Thoracic aorta (tissue), 2 donors: ENCODE measurements at regions not wholly inside any gene's neighbourhood (a gene's known extent, or its start where the extent isn't known, plus 50 kb on each side); places are given as distances from the start of the nearest gene placed in this dataset.

Source experiments
- ATAC-seq: fragments of 150-250 bp; one replicate; pipeline ENCODE4 v1.8.0; 2017; ENCODE audit warnings: low read depth; ENCODE audit not compliant: insufficient number of reproducible peaks, low FRiP score
- DNase-seq: peaks from one replicate; pipeline ENCODE4 v3.0.0-alpha.2; 2020; ENCODE audit warnings: low spot score
- H3K27ac ChIP-seq, 2 donors: fragments of 200-600 bp; sonication (generic); 1 replicate in 1 of 2; 2 replicates in 1 of 2; pipeline ENCODE4 v1.5.1; 2016; ENCODE audit warnings: mild to moderate bottlenecking in 2 of 2, moderate library complexity in 2 of 2
- H3K27me3 ChIP-seq: fragments of 200-600 bp; sonication (generic); replicated peaks from 2 replicates; pipeline ENCODE4 v1.6.0; 2016; ENCODE audit warnings: mild to moderate bottlenecking; ENCODE audit not compliant: insufficient read depth
- H3K36me3 ChIP-seq: fragments of 200-600 bp; sonication (generic); one replicate; pipeline ENCODE4 v1.5.1; 2016
- H3K4me1 ChIP-seq, 2 donors: fragments of 200-600 bp; sonication (generic); 1 replicate in 1 of 2; 2 replicates in 1 of 2; pipeline versions ENCODE4 v1.5.1 to v1.6.0; 2016; ENCODE audit warnings: low read depth in 2 of 2, mild to moderate bottlenecking in 1 of 2; ENCODE audit not compliant: control insufficient read depth in 1 of 2
- H3K4me3 ChIP-seq: fragments of 200-600 bp; sonication (generic); 2 replicates; pipeline ENCODE4 v1.5.1; 2016; ENCODE audit warnings: mild to moderate bottlenecking
- H3K9me3 ChIP-seq: fragments of 200-600 bp; sonication (generic); 2 replicates; pipeline ENCODE4 v1.5.1; 2016
- TF ChIP-seq, protein P1 (sequence below): fragments of 200-600 bp; sonication (generic); IDR thresholded peaks from one replicate; pipeline ENCODE4 v1.5.1; 2019; ENCODE audit warnings: antibody characterized with exemption

DNA sequence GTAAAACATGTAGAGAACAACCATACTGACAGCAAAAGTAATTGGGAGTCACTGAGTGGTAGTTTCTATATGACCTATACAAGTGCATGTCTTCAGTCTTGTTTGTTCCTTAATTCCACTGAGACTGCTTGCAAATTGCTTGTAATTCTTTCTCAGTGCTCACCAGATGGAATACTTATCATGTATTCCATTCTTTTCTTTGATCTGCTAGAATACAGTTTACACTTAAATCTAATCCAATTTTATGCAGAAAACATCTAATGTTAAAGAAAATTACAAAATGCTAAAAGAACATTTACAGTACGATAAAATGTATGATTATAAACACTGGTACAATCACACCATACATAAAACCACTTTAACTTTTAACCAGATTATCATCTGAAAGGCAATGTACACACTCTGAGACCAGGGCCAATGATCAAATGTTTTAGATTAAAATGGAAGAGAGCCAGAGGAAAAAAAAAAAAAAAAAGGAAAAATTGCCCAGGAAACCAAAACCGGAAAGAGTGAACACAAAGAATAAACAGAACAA lies 741.4 kb downstream of the FAT4 start:
- Histone ChIP-seq H3K27me3 (no peaks in the 10 kb centered on the region), H3K4me1 (peaks cover 0 to 6% of the 10 kb centered on the region in 2 donors), H3K4me3 (no peak overlapping the region), H3K9me3 (no peaks in the 10 kb centered on the region), H3K27ac (no peak overlapping the region), H3K36me3 (no peaks in the 10 kb centered on the region)
- TF ChIP-seq, protein P1, sequence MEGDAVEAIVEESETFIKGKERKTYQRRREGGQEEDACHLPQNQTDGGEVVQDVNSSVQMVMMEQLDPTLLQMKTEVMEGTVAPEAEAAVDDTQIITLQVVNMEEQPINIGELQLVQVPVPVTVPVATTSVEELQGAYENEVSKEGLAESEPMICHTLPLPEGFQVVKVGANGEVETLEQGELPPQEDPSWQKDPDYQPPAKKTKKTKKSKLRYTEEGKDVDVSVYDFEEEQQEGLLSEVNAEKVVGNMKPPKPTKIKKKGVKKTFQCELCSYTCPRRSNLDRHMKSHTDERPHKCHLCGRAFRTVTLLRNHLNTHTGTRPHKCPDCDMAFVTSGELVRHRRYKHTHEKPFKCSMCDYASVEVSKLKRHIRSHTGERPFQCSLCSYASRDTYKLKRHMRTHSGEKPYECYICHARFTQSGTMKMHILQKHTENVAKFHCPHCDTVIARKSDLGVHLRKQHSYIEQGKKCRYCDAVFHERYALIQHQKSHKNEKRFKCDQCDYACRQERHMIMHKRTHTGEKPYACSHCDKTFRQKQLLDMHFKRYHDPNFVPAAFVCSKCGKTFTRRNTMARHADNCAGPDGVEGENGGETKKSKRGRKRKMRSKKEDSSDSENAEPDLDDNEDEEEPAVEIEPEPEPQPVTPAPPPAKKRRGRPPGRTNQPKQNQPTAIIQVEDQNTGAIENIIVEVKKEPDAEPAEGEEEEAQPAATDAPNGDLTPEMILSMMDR, result no peak
- DNase-seq (no peak), ATAC-seq (no peak)

DNA sequence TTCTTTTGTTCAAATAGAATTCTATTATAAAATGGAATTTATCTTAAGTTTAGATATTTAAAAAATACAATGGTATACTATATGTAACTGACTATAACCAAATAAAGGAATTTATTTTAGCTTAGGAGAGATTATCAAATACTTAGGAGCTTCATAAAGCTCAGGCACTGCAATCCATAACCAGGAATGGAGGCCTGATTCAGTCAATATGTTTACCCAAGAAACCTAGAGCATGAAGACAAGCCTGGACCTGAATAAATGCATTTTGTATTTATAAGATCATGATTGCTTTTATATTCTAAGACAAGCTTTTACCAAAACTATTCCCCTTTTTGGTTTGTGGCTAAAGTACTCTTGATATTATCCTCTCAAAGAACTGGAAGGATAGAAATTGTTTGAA lies 742.6 kb downstream of the FAT4 start:
- TF ChIP-seq, protein P1, result no peak
- no peaks in the 10 kb centered on the region for H3K4me1 ChIP-seq
- no peaks in the 10 kb centered on the region for H3K36me3 ChIP-seq
- no peaks in the 10 kb centered on the region for H3K27me3 ChIP-seq
- H3K4me3 ChIP-seq, result no peak overlapping the region
- ATAC-seq, result no peak
- H3K27ac ChIP-seq, result no peak overlapping the region
- no peaks in the 10 kb centered on the region for H3K9me3 ChIP-seq
- no peak for DNase-seq

DNA sequence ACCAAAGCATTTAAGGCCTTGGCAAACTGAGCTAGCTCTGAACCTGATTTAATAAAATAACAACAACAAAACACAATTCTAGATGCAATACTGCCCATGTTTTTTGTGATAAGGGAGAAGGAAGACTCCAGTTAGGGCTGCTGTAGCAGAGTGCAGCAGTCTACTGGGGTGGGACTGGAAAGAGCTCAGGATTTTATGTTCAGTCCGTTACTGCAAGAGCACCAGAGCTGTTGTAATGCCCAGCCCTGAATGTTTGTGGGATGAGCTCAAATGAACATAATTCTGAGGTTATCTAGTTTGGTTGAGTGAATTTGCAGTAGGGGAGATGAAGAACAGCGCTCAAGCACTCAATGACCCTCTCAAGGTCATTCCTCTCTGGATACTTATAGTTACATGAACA lies 743.8 kb downstream of the FAT4 start:
- Histone ChIP-seq H3K4me1 (no peaks in the 10 kb centered on the region), H3K27ac (no peak overlapping the region), H3K4me3 (no peak overlapping the region), H3K9me3 (no peaks in the 10 kb centered on the region), H3K27me3 (no peaks in the 10 kb centered on the region), H3K36me3 (no peaks in the 10 kb centered on the region)
- ATAC-seq, result no peak
- TF ChIP-seq, protein P1, result no peak
- no peak for DNase-seq

DNA sequence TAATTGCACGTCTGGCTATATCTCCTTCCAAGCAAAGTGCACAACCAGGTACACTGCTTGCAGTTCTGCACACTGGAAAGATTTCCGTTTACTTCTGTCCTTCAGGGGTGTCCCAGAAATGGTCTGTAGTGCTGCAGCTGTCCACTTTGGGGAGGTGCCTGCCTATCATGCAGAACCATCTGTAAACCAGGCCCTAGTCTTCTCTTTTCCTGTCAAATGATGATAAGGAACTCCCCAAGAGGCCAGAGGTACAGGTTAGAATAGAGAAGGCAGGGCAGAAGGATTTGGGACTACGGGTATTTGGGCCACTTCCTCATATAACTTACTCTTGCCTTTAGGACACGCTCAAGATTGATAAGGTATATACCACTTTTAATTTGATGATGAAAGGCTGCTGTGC lies 746.9 kb downstream of the FAT4 start:
- TF ChIP-seq, protein P1, result no peak
- no peak for ATAC-seq
- H3K4me1 ChIP-seq, result no peaks in the 10 kb centered on the region
- no peak overlapping the region for H3K27ac ChIP-seq
- no peak for DNase-seq
- no peak overlapping the region for H3K4me3 ChIP-seq
- no peaks in the 10 kb centered on the region for H3K36me3 ChIP-seq
- no peaks in the 10 kb centered on the region for H3K27me3 ChIP-seq
- no peaks in the 10 kb centered on the region for H3K9me3 ChIP-seq

DNA sequence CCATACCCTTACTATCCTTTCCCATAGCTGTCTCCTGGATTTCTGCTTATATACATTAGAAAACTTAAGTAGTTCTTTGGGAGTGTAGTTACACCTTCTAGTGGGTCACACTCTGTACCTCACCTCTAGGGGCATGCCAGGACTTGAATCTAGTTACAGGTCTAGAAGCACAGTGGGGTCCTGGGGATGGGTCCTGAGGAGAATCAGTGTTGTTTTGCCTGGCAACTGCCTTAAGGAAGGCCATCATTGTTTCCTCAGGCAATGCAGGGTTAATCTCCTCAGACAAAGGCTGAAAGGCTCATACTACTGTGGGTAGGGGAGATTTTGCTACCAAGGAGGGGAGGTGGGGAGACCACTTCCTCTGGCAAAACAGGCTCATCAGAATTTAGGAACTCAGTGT lies 750.3 kb downstream of the FAT4 start:
- no peaks in the 10 kb centered on the region for H3K4me1 ChIP-seq
- H3K27ac ChIP-seq, result no peak overlapping the region
- ATAC-seq, result no peak
- no peaks in the 10 kb centered on the region for H3K27me3 ChIP-seq
- TF ChIP-seq, protein P1, result no peak
- DNase-seq, result no peak
- H3K4me3 ChIP-seq, result no peak overlapping the region
- no peaks in the 10 kb centered on the region for H3K9me3 ChIP-seq
- no peaks in the 10 kb centered on the region for H3K36me3 ChIP-seq
